Right lobe of liver (tissue), 4 donors: ENCODE measurements at regions not wholly inside any gene's neighbourhood (a gene's known extent, or its start where the extent isn't known, plus 50 kb on each side); places are given as distances from the start of the nearest gene placed in this dataset.

ENCODE experiments used
- CTCF ChIP-seq, 4 donors: fragments of 200-600 bp in 3 of 4; fragments of 450-650 bp in 1 of 4; IDR thresholded peaks; one replicate each; pipeline versions ENCODE4 v1.5.1 to v1.8.0; 2016 to 2022; ENCODE audit warnings: antibody characterized with exemption in 4 of 4, mild to moderate bottlenecking in 2 of 4
- POLR2A ChIP-seq: fragments of 450-650 bp; IDR thresholded peaks from one replicate; pipeline ENCODE4 v1.6.1; 2017; ENCODE audit warnings: antibody characterized with exemption, mild to moderate bottlenecking
- donor health status: DM: no; HTN: no; CAD: no.
- donor health status: DM: no; HTN: no; CAD: no.
- donor health status: DM: no; HTN: yes; CAD: no.

DNA sequence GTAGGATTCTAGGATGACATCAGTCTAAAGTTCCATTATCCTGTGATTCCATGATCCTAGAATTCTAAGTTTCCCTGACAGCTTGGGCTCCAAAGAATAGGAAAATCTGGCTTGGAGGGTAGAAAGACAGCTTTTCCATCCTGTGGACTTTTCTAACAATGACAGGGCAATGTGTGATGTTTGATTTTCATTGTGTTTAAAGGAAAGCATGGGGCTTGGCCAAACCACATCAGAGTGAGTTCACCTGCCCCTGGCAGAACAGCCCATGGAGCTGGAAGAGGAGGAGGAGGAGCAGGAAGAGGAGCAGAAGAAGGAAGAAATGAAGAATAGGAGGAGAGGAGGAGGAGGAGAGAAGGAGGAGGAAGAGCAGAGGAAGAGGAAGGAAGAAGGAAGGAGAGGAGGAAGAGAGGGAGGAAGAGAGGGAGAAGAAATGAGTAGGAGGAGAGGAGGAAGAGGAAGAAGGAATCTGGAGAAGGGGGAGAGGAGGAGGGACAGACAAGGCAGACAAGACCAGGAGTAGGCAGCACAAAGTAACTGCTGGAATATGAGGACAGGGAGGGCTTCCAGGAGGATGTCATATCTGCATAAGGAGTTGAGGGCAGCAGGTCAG lies 53.1 kb upstream of the WNT11 start:
- TF ChIP-seq POLR2A (no peak), CTCF (IDR thresholded peaks at IDR 0.05) (no peak)
